Mesenchymal stem cell (in vitro differentiated cells and primary cell): ENCODE measurements at regions not wholly inside any gene's neighbourhood (a gene's known extent, or its start where the extent isn't known, plus 50 kb on each side); places are given as distances from the start of the nearest gene placed in this dataset.

Experiments
- DNase-seq: peaks from one replicate; pipeline ENCODE4 v3.0.0-alpha.2; 2013
- H2AFZ ChIP-seq: one replicate; pipeline ENCODE4 v1.6.1; 2013; ENCODE audit warnings: low read depth, mild to moderate bottlenecking, control low read depth, inconsistent platforms, low read length, moderate library complexity
- H2AK5ac ChIP-seq: 2 replicates; pipeline ENCODE4 v1.6.1; 2013; ENCODE audit warnings: low read length, moderate library complexity, mild to moderate bottlenecking, inconsistent platforms; ENCODE audit not compliant: severe bottlenecking
- H2BK120ac ChIP-seq: one replicate; pipeline ENCODE4 v1.6.1; 2013; ENCODE audit warnings: low read depth, mild to moderate bottlenecking, inconsistent platforms, low read length, moderate library complexity
- H2BK12ac ChIP-seq, 2 experiments: one replicate each; pipeline ENCODE4 v1.6.1; 2013; ENCODE audit warnings: inconsistent platforms in 2 of 2, low read length in 2 of 2, mild to moderate bottlenecking in 2 of 2, moderate library complexity in 2 of 2, control low read depth in 1 of 2
- H2BK15ac ChIP-seq: one replicate; pipeline ENCODE4 v1.6.1; 2013; ENCODE audit warnings: mild to moderate bottlenecking, low read depth, inconsistent platforms; ENCODE audit not compliant: poor library complexity, severe bottlenecking
- H2BK5ac ChIP-seq: 2 replicates; pipeline ENCODE4 v1.6.1; 2013; ENCODE audit warnings: low read depth, mild to moderate bottlenecking, low read length, control low read depth, inconsistent platforms; ENCODE audit not compliant: poor library complexity, severe bottlenecking
- H3K14ac ChIP-seq, 2 experiments: one replicate each; pipeline ENCODE4 v1.6.1; 2013; ENCODE audit warnings: inconsistent platforms in 2 of 2, low read length in 2 of 2, control low read depth in 1 of 2, mild to moderate bottlenecking in 1 of 2, moderate library complexity in 1 of 2
- H3K18ac ChIP-seq, 2 experiments: one replicate each; pipeline ENCODE4 v1.6.1; 2013; ENCODE audit warnings: inconsistent platforms in 2 of 2, low read length in 2 of 2, control low read depth in 1 of 2, low read depth in 1 of 2, mild to moderate bottlenecking in 1 of 2
- H3K23ac ChIP-seq, 2 experiments: one replicate each; pipeline ENCODE4 v1.6.1; 2013; ENCODE audit warnings: inconsistent platforms in 2 of 2, low read length in 2 of 2, mild to moderate bottlenecking in 2 of 2, moderate library complexity in 2 of 2, control low read depth in 1 of 2
- H3K27ac ChIP-seq: 2 replicates; pipeline ENCODE4 v1.5.1; 2013; ENCODE audit warnings: mild to moderate bottlenecking, moderate library complexity, low read length, control low read depth, inconsistent platforms; ENCODE audit not compliant: poor library complexity, severe bottlenecking
- H3K27me3 ChIP-seq, 2 experiments: 2 replicates each; pipeline versions ENCODE4 v1.6.1 to v1.7.0; 2013; ENCODE audit warnings: low read length in 2 of 2, mild to moderate bottlenecking in 2 of 2, moderate library complexity in 2 of 2, control low read depth in 1 of 2, inconsistent platforms in 1 of 2; ENCODE audit not compliant: control insufficient read depth in 1 of 2, insufficient read depth in 1 of 2
- H3K36me3 ChIP-seq, 2 experiments: 2 replicates each; pipeline versions ENCODE4 v1.6.1 to v1.7.0; 2013; ENCODE audit warnings: low read length in 2 of 2, control low read depth in 1 of 2, inconsistent platforms in 1 of 2, low read depth in 1 of 2, mild to moderate bottlenecking in 1 of 2; ENCODE audit not compliant: insufficient read depth in 2 of 2, control insufficient read depth in 1 of 2
- H3K4ac ChIP-seq, 2 experiments: one replicate each; pipeline ENCODE4 v1.6.1; 2013; ENCODE audit warnings: inconsistent platforms in 2 of 2, low read length in 2 of 2, mild to moderate bottlenecking in 2 of 2, moderate library complexity in 2 of 2, control low read depth in 1 of 2, low read depth in 1 of 2
- H3K4me1 ChIP-seq: 2 replicates; pipeline ENCODE4 v1.6.1; 2013; ENCODE audit warnings: low read depth, low read length, control low read depth; ENCODE audit not compliant: control insufficient read depth, insufficient read depth
- H3K4me2 ChIP-seq: 2 replicates; pipeline ENCODE4 v1.6.1; 2013; ENCODE audit warnings: low read length, mild to moderate bottlenecking, inconsistent platforms; ENCODE audit not compliant: poor library complexity, severe bottlenecking
- H3K4me3 ChIP-seq, 2 experiments: 2 replicates each; pipeline versions ENCODE4 v1.5.1 to v1.7.0; 2013; ENCODE audit warnings: low read length in 2 of 2, mild to moderate bottlenecking in 2 of 2, control low read depth in 1 of 2, low read depth in 1 of 2; ENCODE audit not compliant: insufficient read depth in 1 of 2
- H3K79me1 ChIP-seq: replicated peaks from 2 replicates; pipeline ENCODE4 v1.6.1; 2013; ENCODE audit warnings: mild to moderate bottlenecking, control low read depth, low read length, inconsistent platforms; ENCODE audit not compliant: poor library complexity, severe bottlenecking
- H3K9ac ChIP-seq: 2 replicates; pipeline ENCODE4 v1.7.0; 2013; ENCODE audit warnings: mild to moderate bottlenecking, low read length, moderate library complexity
- H3K9me3 ChIP-seq: 2 replicates; pipeline ENCODE4 v1.7.0; 2013; ENCODE audit warnings: mild to moderate bottlenecking, low read length; ENCODE audit not compliant: control insufficient read depth
- H4K8ac ChIP-seq: one replicate; pipeline ENCODE4 v1.6.1; 2013; ENCODE audit warnings: inconsistent platforms, mild to moderate bottlenecking, low read length, moderate library complexity
- H4K91ac ChIP-seq: one replicate; pipeline ENCODE4 v1.6.1; 2013; ENCODE audit warnings: mild to moderate bottlenecking, low read length, inconsistent platforms
- WGBS: methylation state at CpG from one replicate; pipeline ENCODE4 v1.1.7; 2013; ENCODE audit warnings: mixed read lengths; 5-methylcytosine and 5-hydroxymethylcytosine counted together

GRCh38 chr11:134480136-134480712 is 68.2 kb upstream of the B3GAT1 start:
- no peak overlapping the region for H2BK12ac ChIP-seq

DNA sequence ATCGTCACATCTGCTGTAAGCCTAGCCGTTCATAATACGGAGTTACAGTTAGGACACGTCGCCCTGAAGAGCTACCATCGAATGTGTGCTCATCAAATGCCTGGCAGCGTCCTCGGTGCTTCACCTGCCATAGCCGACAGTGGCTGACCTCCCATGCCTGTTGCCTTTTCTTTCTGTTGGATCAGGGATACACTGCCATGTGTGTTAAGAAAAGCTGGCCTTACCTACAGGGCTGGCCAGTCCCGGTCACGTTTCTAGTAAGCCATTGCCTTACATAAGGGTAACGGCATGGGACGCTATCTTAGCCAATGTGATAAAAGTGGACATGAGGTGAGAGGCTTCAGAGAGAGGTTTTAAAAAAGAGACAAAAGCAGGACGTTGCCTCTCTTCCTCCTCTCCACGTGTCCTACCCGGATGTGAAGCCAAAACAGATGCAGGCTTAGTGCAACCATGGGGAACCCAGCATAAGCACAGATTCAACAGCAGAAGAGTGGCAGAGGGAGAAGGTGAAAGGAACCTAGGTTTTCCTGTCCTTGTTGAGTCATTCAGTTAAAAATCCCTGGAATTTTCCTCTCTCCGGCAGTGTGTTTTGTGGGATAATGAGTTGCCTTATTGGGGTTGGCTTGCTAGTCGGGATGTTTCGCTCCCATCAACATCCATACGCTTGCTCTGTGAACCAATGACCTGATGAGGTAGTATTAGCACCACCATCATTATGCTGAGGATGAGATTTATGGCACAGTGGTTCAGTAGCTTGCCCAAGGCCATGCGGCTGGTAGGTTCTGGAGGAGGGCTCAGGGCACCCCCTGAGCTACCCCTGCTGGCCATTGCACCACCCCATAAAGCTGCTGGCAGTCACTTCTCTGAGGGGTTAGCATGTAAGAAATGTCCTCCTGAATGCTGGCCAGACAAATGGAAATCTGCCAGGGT is 67.4 kb upstream of the B3GAT1 start:
- 82% methylated on average over 21 of the region's 21 CpGs for WGBS
- Histone ChIP-seq H3K27me3 (peaks cover 0 to 4% of the 10 kb centered on the region in 2 experiments), H3K4me2 (no peak overlapping the region), H3K4ac (no peak overlapping the region), H3K4me3 (no peak overlapping the region), H3K9me3 (no peaks in the 10 kb centered on the region), H3K27ac (no peak overlapping the region), H2AK5ac (no peak overlapping the region), H3K36me3 (no peaks in the 10 kb centered on the region), H2AFZ (no peak overlapping the region), H3K23ac (no peak overlapping the region), H3K14ac (no peak overlapping the region), H4K8ac (no peak overlapping the region), H2BK12ac (no peak overlapping the region), H2BK15ac (no peak overlapping the region), H4K91ac (no peak overlapping the region), H3K79me1 (no peaks in the 10 kb centered on the region), H3K9ac (no peak overlapping the region), H2BK5ac (no peak overlapping the region), H3K18ac (no peak overlapping the region), H3K4me1 (no peaks in the 10 kb centered on the region), H2BK120ac (no peak overlapping the region)
- no peak for DNase-seq

More at GRCh38 chr11:134480136-134480712, 68.2 kb upstream of the B3GAT1 start:
- H3K18ac ChIP-seq: no peak overlapping the region
- no peak overlapping the region for H3K4ac ChIP-seq
- H2BK15ac ChIP-seq: no peak overlapping the region
- no peaks in the 10 kb centered on the region for H3K79me1 ChIP-seq
- no peak overlapping the region for H3K27ac ChIP-seq
- WGBS: 68% methylated on average over 5 of the region's 5 CpGs
- H4K91ac ChIP-seq: no peak overlapping the region
- H3K4me2 ChIP-seq: no peak overlapping the region
- H3K23ac ChIP-seq: no peak overlapping the region
- H2BK5ac ChIP-seq: no peak overlapping the region
- no peak overlapping the region for H3K4me3 ChIP-seq
- H2AFZ ChIP-seq: no peak overlapping the region
- no peaks in the 10 kb centered on the region for H3K4me1 ChIP-seq
- no peak overlapping the region for H2BK120ac ChIP-seq
- no peaks in the 10 kb centered on the region for H3K9me3 ChIP-seq
- no peaks in the 10 kb centered on the region for H3K36me3 ChIP-seq
- peaks cover 0 to 4% of the 10 kb centered on the region in 2 experiments for H3K27me3 ChIP-seq
- no peak overlapping the region for H2AK5ac ChIP-seq
- H4K8ac ChIP-seq: no peak overlapping the region
- no peak overlapping the region for H3K9ac ChIP-seq
- H3K14ac ChIP-seq: no peak overlapping the region
- no peak for DNase-seq

DNA sequence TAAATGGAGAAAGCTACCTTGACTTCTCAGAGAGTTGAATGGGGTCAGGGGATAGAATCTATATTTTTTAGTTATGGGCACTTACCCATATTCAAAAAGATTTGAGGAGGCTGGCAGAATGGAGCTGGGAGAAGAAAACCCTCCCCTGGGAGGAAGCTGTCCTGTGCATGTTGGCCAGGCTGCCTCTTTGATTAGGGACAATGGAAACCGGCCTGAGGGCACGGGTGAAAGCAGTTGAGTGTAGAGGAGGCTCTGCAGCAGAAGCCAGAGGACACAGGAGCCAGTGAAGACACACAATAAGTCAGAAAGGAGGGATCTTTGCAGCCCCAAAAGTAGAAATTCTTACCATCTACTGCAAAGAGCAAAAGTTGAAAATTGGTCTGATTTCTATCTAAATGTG is 66.6 kb upstream of the B3GAT1 start:
- no peak overlapping the region for H3K9ac ChIP-seq
- no peak overlapping the region for H2AK5ac ChIP-seq
- no peak overlapping the region for H4K91ac ChIP-seq
- no peaks in the 10 kb centered on the region for H3K79me1 ChIP-seq
- H2BK120ac ChIP-seq: no peak overlapping the region
- H2BK5ac ChIP-seq: no peak overlapping the region
- H3K27me3 ChIP-seq: no peaks in the 10 kb centered on the region
- no peak overlapping the region for H3K4ac ChIP-seq
- no peak overlapping the region for H4K8ac ChIP-seq
- no peaks in the 10 kb centered on the region for H3K4me1 ChIP-seq
- H3K36me3 ChIP-seq: no peaks in the 10 kb centered on the region
- H3K4me3 ChIP-seq: no peak overlapping the region
- H2BK12ac ChIP-seq: no peak overlapping the region
- no peak overlapping the region for H2BK15ac ChIP-seq
- H3K4me2 ChIP-seq: no peak overlapping the region
- no peak overlapping the region for H3K23ac ChIP-seq
- 44% methylated on average over 2 of the region's 2 CpGs for WGBS
- H3K18ac ChIP-seq: no peak overlapping the region
- H3K14ac ChIP-seq: no peak overlapping the region
- no peak overlapping the region for H2AFZ ChIP-seq
- no peak overlapping the region for H3K27ac ChIP-seq
- no peak for DNase-seq
- no peaks in the 10 kb centered on the region for H3K9me3 ChIP-seq

GRCh38 chr11:134478176-134478575 is 66.1 kb upstream of the B3GAT1 start:
- no peak overlapping the region for H2AFZ ChIP-seq
- no peak overlapping the region for H3K4me3 ChIP-seq
- no peak overlapping the region for H2BK12ac ChIP-seq
- no peak overlapping the region for H3K4me2 ChIP-seq
- H3K36me3 ChIP-seq: no peaks in the 10 kb centered on the region
- H3K4me1 ChIP-seq: no peaks in the 10 kb centered on the region
- H3K27me3 ChIP-seq: no peaks in the 10 kb centered on the region
- H3K14ac ChIP-seq: no peak overlapping the region
- no peaks in the 10 kb centered on the region for H3K9me3 ChIP-seq
- no peak overlapping the region for H2BK120ac ChIP-seq
- DNase-seq: no peak
- no peak overlapping the region for H3K18ac ChIP-seq
- WGBS: 69% methylated on average over 7 of the region's 7 CpGs
- H2BK5ac ChIP-seq: no peak overlapping the region
- no peak overlapping the region for H3K27ac ChIP-seq
- H3K23ac ChIP-seq: no peak overlapping the region
- no peak overlapping the region for H4K8ac ChIP-seq
- H3K79me1 ChIP-seq: no peaks in the 10 kb centered on the region
- no peak overlapping the region for H4K91ac ChIP-seq
- H3K4ac ChIP-seq: no peak overlapping the region
- H3K9ac ChIP-seq: no peak overlapping the region
- no peak overlapping the region for H2AK5ac ChIP-seq
- H2BK15ac ChIP-seq: no peak overlapping the region
